GM12872 (cell line): ENCODE measurements at regions not wholly inside any gene's neighbourhood (a gene's known extent, or its start where the extent isn't known, plus 50 kb on each side); places are given as distances from the start of the nearest gene placed in this dataset.

ENCODE experiments used
- CTCF ChIP-seq: IDR thresholded peaks from 3 replicates; pipeline ENCODE4 v1.5.1; 2011; ENCODE audit warnings: low read depth, mild to moderate bottlenecking, low read length, moderate library complexity; ENCODE audit not compliant: insufficient read depth

GRCh38 chr18:68583685-68584084 is 131.2 kb downstream of the TMX3 start:
- no peak for TF ChIP-seq CTCF

DNA sequence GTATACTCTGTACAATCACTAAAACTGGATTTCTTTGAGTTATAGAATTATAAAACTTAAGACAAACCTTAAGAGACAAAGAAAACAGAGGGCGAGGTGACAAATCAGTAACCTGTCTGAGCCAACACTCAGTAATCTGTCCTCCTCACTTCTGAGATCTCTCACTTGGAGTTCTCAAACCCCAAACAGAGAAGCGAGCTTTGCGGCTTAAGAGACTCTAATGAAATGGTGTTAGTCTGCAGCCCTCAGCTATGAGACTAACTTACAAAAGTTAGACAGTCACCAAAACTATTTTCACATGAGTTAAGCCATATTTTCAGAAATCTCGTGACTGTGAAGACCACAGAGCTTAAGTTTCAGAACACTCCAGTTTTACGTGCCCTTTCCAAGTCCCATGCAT is 140.6 kb downstream of the TMX3 start:
- no peak for TF ChIP-seq CTCF

DNA sequence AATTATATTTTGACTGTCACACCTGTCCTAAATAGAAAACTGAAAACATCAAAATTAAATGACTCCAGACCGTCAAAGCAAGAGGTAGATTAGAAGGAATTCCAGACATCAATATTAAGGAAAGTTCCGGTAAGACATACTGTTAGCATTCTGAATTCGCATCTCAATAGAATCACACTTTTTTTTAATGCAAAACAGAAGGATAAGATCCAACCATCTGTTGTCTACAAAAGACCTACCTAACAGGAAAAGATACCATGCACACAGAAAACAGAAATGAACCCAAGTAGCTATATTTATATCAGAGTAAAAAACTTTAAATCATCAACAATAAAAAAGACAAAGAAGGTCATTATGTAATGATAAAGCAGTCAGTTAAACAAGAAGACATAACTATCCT is 145.0 kb downstream of the TMX3 start:
- no peak for TF ChIP-seq CTCF

- no peak for TF ChIP-seq CTCF
Measured at GRCh38 chr18:68568364-68569155, 146.3 kb downstream of the TMX3 start.

DNA sequence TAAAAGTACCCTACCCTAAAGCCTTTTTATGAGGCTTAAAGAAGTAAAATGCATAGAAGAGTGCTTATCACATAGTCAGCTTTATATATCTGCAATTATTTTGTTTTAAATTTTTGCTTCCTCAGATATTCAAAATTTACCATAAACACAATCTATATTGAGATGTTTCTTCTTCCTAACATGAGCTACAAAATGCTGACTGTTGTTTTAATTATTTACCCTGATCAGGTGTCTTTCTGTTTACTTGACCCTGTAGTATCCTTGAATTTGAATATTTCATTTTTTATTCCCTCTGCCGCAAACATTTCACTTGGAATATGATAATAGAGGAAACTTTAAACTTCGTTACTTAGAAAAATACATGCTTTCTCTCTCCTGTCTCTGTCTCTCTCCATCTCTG is 147.9 kb downstream of the TMX3 start:
- TF ChIP-seq CTCF = no peak

DNA sequence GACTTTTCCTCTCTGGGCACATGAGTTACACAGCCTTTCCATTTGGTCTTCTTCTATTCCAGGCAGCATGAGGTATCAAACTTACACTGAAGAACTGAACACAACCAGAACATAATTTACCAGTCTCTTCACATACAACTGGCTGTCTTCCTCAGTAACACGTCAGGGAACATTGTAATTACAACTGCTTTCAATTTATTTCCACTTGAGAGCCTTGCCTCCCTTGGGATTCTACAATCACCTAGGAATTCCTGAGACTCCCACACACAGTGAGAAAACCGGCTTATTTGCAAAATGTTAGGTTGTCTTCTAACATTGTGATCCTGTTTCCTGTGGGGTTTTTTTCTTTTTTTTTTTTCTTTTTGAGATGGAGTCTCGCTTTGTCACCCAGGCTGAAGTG is 149.9 kb downstream of the TMX3 start:
- TF ChIP-seq CTCF = no peak

DNA sequence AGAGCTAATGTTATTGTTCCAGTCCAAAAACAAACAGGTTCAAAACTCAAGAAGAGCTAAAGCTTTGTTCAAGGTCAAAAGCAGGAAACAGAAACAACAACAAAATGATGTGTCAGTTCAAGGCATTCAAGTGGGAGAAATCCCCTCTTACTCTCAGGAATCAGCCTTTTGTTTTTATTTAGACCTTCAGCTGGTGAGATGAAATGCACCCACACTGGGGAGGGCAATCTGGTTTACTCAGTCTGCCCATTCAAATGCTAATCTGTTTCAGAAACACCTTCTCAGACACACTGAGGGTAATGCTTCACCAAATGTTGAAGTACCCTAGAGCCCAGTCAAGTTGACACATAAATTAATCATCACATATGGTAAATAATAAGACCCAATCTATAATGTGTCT is 150.6 kb downstream of the TMX3 start:
- no peak for TF ChIP-seq CTCF
